OCI-LY3 (cell line): ENCODE measurements at regions not wholly inside any gene's neighbourhood (a gene's known extent, or its start where the extent isn't known, plus 50 kb on each side); places are given as distances from the start of the nearest gene placed in this dataset.

ENCODE experiments used
- CTCF ChIP-seq: fragments of 200-600, 300-600 bp; sonication (generic); IDR thresholded peaks from 2 replicates; pipeline ENCODE4 v1.5.1; 2014; ENCODE audit warnings: antibody characterized with exemption, low read length, low read depth
- EZH2phosphoT487 ChIP-seq: fragments of 200-600 bp; shearing (Covaris generic); IDR thresholded peaks from 2 replicates; pipeline ENCODE4 v1.6.1; 2018; ENCODE audit warnings: antibody characterized with exemption, mixed run types, low read depth

DNA sequence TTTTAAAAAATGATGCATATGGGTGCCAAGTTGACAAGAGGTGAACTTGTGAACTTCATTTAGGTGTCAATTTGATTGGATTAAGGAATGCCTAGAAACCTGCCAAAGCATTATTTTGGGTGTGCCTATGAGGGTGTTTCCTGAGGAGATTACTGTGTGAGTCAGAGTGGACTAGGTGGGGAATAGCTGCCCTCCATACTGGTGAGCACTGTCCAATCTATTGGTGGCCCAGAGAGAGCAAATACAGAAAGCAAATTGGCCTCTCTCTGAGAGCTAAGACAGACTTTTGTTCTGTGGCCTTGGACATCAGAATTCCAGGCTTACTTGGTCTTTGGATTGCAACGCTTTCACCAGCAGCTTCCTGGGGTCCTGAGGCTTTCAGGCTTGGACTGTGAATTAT lies 388.0 kb downstream of the SUCLG1 start:
- TF ChIP-seq CTCF (no peak), EZH2phosphoT487 (no peak)
